PFSK-1 (cell line): ENCODE measurements at regions not wholly inside any gene's neighbourhood (a gene's known extent, or its start where the extent isn't known, plus 50 kb on each side); places are given as distances from the start of the nearest gene placed in this dataset.

Source experiments
- FOXP2 ChIP-seq: optimal IDR thresholded peaks from 2 replicates; pipeline ENCODE3; 2011; ENCODE audit warnings: borderline replicate concordance, control low read depth, inconsistent platforms; ENCODE audit not compliant: insufficient read depth; ENCODE audit errors: extremely low read length, extremely low read depth
- POLR2AphosphoS5 ChIP-seq: IDR thresholded peaks from 2 replicates; pipeline ENCODE4 v1.6.1; 2012; ENCODE audit warnings: low read depth, mild to moderate bottlenecking, control low read depth, low read length, moderate library complexity
- REST ChIP-seq, 2 experiments: IDR thresholded peaks; 2 replicates each; pipeline versions ENCODE4 v1.6.1 to v1.8.0; 2011 to 2012; ENCODE audit warnings: low read depth in 2 of 2, low read length in 2 of 2, control low read depth in 1 of 2, inconsistent platforms in 1 of 2, mild to moderate bottlenecking in 1 of 2, moderate library complexity in 1 of 2; ENCODE audit not compliant: insufficient read depth in 1 of 2
- SIN3A ChIP-seq: IDR thresholded peaks from 2 replicates; pipeline ENCODE4 v1.6.1; 2012; ENCODE audit warnings: mild to moderate bottlenecking, low read length, moderate library complexity, borderline replicate concordance; ENCODE audit not compliant: insufficient read depth
- TAF1 ChIP-seq: IDR thresholded peaks from 2 replicates; pipeline ENCODE4 v1.6.1; 2012; ENCODE audit warnings: low read length, control low read depth, borderline replicate concordance; ENCODE audit not compliant: insufficient read depth

GRCh38 chr2:128605421-128605820, 286.8 kb upstream of the HS6ST1 start:
- TF ChIP-seq POLR2AphosphoS5 (no peak), TAF1 (no peak), REST (IDR thresholded peaks at IDR 0.05; ENCODE audit: insufficient read depth in 1 of 2, low read depth in 2 of 2, low read length in 2 of 2) (no peak), FOXP2 (no peak), SIN3A (no peak)
